GM18861 (cell line): ENCODE measurements at regions not wholly inside any gene's neighbourhood (a gene's known extent, or its start where the extent isn't known, plus 50 kb on each side); places are given as distances from the start of the nearest gene placed in this dataset.
"Not testable (repeated sequence)": the region's sequence is repeated elsewhere in the genome, so short reads cannot be mapped to it uniquely, and the experiment has no call there.

ENCODE experiments used
- ATAC-seq: cut with Tn5 transposase; IDR thresholded peaks from one replicate; pipeline ENCODE4 v1.9.1; 2021; ENCODE audit not compliant: unreplicated experiment

DNA sequence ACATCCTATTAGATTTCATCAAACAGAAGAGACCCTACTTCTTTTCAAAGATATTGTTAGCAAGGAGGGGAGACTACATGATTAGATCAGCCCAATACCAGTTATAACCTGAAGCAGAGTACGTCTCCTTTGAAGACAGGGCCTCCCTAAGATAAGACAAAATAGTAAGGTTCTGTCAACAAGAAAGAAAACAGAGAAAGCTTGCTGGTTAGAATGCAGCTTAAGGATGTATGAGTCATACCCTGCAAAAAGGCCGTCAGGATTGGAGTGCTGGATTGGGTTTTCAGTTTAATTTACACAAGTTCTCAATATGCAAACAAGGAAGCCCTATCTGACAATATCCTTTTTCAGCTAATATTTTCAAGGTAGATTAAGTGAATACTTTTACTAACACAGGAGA is 1581.2 kb upstream of the WWC1 start:
- no peak for ATAC-seq

DNA sequence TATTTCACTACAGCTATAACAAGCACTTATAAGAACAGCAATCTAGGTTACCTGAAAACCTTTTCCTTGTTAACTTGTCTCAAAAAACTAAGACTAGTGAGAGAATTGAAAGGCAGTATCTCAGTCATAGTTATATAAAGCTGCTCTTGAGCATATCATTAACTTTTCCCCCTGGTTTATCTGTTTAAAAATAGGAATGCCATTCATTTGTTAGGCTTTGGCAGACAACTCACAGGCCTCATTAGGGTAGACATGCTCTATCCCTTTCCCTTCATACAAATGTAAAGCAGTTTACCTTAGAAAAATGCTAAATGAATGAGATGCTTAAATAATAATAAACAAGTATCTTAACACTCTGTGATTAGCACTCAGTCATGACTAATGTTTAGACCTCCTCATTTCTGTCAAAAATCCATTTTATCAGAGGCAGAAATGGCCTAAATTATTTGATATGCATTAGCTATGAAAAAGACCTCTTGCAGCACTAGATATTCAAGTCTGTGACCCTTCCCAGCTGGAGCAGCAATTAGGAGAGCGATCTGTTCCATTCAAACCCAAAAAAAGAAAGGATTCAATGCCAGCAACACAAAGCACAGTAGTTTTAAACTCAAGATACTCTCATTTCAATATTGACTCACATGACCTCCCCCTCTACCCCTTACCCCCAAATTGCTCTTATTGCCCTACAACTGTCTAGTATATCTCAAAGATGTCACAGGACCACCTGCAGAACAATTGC is 1578.8 kb upstream of the WWC1 start:
- ATAC-seq, result no peak

DNA sequence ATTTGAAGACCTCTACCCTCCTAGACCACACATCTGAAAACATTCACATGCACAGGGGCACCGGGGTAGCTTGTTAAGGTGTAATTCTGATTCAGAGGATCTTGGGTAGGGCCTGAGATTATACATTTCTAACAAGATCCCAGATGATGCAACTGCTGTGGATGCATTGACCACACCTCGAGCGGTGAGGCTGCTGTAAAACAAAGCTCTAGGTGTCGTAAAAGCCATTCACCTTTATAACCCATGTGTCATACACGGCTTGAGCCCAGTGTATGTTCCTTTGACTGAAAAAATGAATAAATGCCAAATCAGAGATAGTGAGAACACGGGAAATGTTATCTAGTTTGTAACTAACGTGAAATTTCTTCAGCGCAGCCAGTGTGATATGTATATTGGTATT is 1578.2 kb upstream of the WWC1 start:
- no peak for ATAC-seq

DNA sequence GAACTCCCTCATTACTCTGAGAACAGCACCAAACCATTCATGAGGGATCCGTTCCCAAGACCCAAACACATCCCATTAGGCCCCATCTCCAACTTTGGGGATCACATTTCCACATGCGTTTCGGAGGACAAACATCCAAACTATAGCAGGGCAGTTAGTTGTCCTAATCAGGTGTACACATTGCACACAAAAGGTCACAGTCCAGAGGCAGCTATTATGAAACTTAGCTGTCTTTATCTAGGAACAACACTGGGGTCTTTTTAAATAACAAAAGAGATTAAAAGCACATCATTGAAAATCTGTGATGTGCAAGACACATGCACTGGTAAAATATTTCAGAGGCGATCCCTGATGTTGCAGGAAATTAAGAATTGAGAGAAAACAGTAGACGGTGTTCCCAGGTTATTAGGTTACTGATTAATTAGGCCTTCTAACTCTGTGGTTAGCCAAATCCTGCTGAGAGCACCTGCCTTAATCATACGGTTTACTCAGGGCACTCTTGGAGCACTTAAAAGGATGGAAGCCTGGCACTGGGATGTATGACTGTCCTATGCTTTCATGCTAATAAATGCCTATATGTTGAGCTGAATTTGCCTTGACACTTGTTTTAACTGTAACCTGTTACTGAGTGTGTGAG is 1574.5 kb upstream of the WWC1 start:
- ATAC-seq, result no peak

DNA sequence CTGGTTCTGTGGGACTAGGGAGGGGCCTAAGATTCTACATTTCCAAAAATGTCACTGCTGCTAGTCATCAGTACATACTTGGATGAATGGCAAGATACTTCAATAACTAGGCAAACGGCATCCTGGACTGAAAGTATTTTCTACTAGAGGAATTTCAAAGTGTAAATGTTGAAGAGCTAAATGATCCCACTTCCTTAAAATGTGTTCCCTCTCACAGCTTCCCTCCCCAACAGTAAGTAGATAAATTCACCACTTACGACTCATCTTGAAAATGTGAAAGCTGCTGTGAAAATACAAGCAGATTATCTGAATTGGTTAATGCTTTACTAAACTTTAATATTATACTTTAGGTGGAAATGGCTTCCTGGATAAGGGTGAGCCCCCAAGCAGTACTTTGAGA is 1571.5 kb upstream of the WWC1 start:
- ATAC-seq, result no peak

DNA sequence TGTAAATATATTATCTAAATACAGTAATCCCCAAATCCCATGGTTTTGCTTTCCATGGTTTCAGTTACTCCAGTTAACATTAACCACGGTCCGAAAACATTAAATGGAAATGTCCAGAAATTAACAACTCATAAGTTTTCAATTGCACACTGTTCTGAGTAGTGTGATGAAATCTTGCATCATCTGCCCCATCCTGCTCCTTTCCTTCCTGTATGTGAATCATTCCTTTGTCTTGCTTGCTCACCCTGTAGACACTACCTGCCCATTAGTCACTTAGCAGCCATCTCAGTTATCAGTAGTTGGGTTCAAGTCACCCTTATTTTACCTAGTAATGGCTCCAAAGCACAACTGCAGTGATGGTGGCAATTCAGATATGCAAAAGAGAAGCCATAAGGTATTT is 1568.5 kb upstream of the WWC1 start:
- ATAC-seq, result no peak

DNA sequence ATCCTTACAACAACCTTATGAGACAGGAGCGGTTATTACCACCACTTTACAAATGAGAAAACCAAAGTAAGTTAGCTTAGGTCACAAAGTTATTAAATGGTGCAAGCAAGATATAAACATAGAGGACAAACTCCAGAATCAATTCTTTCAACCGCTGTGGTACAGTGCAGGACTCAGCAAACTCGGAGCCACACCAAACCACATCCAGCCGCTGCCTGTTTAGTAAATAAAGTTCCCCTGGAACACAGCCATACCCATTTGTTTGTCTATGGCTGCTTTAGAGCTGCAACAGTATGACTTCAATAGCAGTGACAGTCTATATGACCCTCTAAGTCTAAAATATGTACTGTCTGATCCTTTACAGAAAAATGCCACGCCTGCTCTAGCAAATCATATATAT is 1567.2 kb upstream of the WWC1 start:
- no peak for ATAC-seq

DNA sequence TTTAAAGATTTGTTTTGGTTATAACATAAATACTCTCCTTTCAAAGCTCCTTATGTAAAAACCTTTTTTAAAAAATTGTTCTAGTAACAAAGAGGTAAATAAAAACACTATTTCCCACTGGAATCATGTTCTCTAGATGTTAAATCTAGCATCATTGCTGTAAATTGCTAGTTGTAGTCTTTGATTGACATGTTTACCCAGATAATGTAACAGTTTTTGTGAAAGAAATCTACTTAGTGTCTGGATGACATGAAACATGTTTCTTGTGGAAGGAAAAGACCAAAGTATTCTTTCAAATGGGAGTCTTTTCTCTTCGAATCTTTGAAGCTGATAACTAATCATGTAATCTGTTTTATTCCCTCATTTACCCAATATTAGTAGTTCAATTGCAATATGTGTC is 1565.9 kb upstream of the WWC1 start:
- no peak for ATAC-seq

DNA sequence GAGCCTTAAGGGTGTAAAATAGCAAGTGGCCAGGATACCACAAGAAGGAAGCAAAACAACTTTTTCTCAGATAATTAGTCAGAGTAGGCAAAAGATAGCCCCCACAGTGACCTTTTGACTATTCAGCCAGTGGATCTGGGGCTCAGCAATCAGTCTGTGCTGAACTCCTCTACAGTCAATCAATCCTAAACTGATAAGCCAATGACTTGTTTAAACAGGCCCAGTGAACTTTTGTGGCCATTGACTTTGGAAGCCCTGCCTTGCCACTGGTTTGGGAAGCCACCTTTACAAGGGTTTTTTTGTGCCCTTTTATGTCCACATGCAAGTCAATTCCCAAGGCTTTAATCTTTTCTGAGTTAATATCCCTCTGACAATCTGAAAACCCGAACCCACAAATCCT is 1565.0 kb upstream of the WWC1 start:
- ATAC-seq, result no peak

DNA sequence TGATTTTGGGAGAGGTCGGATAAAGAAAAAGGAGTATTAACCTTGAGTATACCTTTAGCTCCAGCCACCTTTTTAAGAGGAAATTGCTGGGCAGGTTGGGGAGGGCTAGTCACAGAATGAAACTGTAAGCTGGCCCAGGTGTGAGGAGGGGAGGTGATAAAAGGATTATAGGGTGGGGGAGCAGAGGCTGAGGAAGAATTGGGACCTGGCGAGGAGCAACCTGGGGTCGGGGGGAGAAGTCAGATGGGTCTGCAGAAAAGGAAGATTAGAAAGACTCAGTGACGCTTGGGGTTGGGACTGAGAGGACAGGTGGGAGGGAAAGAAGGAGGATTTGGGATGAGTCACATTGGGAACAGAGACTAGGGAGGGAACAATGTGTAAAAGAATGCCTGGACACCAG is 1548.5 kb upstream of the WWC1 start:
- ATAC-seq, result not testable (repeated sequence)

DNA sequence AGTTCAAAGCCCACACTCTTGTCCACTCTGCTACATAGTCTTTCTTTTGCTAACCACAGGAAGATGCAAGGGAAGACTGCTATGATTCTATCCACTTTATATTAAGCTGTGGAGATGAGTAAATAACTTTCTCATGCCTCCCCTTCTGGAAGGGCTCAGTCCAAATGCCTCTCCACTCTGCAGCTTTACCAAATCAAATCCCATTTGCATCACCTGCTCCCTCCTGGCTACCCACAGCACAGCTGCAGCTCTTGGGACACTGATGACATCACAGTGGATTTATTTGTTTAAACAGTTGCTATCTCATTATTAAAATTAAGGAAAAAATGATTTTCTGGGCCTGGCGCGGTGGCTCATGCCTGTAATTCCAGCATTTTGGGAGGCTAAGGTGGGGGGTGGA is 1544.9 kb upstream of the WWC1 start:
- no peak for ATAC-seq

DNA sequence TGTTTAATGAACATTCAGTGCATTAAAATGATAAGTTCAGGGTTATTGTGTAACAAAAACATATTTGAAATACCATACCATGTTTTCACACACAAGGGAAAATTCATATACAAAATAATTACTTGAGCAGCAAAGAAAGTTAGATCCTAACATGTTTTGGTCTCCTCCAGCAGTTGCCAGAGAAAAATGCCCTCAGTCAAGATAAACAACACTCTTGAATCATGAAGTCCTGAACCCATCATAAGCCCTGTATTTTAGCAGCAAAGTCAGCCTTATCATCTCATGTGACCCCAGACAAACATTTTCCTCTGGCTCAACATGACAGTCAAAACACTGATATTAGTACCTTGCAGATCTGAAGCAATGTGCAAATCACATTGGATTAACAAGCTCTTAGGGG is 1541.1 kb upstream of the WWC1 start:
- ATAC-seq, result no peak

DNA sequence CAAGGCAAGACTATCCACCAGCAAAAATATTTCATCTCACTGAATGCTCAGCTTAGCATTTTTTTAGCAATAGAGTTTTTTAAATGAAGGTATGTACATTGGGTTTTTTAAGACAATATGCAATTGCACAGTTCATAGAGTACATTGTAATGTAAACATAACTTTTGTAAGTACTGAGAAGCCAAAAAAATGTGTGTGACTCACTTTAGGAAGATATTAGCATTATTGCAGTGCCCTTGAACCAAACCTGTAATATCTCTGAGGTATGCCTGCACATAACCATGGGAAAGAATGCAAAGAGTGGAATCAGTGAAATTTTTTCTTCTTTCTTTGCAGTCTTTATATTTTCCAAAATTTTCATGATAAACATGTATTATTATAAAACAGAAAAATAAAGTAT is 1533.3 kb upstream of the WWC1 start:
- no peak for ATAC-seq

DNA sequence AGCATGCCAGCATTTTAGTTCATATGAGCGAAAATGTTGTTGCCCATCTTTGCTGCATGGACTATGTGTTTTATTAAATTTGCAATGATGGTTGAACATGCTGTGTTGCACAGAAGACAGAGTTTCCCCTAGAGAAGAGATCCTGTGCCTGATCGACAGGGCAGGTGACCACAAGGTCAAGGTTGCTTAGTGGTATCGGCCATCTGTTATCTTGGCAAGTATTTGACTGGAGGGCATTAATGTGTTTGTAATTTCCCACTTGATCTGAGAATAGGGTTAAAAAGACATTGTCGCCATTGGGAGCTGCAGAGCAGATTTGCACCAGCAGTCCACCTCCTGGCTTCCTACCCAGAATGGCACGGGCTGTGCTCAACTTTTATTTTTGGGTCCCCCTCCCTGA is 1523.6 kb upstream of the WWC1 start:
- ATAC-seq, result no peak

DNA sequence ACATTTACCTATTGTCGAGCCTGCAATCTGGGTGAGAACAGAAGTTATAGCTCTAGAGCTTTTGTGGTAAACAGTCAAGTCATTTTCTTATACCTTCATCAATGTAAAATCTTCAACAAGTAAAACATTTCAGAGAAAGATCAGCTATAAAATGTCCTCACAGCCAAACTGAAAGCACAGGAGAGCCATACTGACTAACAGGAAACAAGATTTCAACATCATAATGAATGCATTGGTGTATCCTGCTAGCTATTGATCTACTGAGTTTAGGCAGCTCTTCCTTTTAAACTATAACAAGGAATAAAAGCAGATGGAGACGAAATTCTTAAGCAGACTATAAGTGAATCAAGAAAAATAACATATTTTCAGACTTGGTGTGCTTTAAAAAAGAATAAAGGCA is 1522.9 kb upstream of the WWC1 start:
- ATAC-seq, result no peak

DNA sequence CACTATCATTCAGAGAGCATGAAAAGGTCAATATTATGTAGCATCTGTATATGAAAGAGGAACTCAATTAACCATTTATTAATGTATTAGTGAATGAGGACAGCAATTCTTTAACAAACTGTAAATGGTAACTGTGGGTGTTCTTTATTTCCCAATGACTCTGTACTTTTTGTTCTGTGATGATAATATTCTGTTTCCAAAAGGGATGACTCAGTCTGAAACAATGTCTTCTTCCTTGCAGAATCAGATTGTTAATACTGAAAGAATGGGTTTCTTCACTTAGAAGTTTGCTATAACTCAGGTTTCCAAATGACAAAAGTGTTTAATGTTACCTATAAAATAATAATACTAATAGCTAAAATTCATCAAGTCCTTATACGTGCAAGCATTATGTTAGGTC is 1518.7 kb upstream of the WWC1 start:
- no peak for ATAC-seq

DNA sequence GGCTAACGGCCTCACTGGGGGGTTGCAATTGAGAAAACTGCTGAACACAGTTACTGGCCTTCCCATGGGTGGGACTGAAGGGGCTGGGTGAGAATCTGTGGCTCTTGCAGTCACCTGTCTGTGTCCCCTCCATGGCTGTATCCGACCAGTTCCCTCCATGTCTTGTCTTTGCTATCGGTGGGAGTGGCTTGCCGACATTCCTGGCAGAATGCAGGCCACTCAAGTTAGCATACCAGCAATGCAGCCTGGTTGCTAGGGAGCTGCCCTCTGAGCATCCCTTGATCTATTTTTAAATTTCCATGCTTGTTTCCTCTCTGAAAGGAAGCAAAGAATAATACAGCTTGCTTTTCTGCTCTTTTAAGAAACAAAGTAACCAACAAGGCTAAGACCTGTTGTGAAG is 1509.7 kb upstream of the WWC1 start:
- no peak for ATAC-seq

DNA sequence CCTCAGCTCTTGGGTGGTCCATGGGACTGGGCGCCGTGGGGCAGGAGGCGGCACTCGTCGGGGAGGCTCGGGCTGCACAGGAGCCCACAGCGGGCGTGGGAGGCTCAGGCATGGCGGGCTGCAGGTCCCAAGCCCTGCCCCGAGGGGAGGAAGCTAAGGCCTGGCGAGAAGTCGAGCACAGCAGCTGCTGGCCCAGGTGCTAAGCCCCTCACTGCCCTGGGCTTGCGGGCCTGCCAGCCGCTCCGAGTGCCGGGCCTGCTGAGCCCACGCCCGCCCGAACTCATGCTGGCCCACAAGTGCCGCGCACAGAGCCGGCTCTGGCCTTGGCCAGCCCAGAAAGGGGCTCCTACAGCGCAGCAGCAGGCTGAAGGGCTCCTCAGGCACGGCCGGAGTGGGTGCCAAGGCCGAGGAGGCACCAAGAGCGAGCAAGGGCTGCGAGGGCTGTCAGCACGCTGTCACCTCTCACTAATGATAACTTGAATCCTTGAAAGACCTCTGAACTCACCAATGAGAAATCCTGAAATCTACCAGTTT is 1506.8 kb upstream of the WWC1 start:
- no peak for ATAC-seq

DNA sequence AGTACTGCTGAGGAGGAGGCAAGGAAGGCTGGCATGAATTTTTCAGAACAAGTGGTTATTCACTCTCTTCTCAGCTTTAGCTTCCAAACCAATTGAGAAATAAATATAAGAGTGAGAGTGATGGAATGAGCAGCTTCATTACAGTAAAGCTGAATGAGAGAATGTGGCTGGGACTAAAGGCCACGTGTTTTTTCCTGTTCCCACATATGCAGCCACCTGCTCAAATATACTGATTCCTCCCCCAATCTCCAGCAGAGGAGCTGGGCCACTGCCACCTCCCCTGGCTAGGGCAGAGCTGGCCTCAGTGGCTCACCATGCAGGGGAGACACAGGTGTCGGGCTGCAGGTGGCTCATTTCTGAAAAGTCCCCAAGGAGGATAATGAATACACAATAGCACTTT is 1505.3 kb upstream of the WWC1 start:
- ATAC-seq, result no peak

DNA sequence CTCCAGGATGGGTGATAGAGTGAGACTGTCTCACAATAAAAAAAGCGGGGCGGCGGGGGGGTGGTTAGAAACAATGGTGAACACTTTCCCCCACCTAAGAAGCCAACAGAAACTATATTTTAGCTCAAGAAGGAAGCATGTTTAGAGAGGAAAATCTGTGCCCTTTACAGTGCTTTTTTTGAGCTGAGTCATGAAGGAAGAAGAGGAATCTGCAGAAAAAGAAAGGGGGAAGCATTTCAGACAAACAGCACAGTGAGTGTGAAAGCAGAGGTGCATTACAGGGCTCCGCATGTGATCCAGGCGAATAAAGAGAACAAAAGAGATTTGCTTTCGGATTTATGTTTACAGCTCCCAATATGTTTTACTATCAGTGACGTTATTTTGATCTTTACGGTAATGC is 1504.6 kb upstream of the WWC1 start:
- ATAC-seq, result no peak

DNA sequence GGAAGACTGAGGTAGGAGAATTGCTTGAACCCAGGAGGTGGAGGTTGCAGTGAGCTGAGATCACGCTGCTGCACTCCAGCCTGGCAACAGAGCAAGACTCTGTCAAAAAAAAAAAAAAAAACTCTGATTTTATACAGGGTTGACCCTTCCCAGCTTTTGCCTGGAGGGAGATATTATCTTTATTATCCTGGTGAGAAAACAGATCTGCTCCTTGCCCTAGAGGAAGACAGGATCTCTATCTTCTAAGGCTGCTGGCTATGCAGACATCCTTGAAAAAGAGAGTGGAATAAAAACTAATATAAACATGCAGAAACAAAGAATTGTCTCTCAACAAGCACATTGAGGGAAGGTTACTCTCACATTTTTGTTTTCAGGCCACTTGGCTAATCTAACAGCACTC is 1503.4 kb upstream of the WWC1 start:
- no peak for ATAC-seq

DNA sequence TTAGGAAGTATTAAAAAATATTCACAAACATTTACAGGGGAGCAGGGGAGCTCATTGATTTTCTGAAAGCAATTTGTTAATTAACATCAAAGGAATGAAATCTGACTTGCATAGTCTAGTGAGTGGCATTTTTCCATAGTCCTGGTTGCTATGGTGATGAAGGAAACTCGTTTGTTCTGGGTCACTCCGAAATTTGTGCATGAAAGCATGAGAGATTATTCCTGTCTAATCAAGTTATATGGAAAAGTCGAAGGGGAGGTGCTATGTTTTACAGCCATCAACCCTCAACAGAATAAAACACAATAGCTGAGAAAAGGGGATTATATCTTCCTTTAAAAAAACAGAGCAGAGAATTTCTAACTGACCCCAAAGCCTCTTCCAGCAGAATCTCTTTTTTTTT is 1495.7 kb upstream of the WWC1 start:
- no peak for ATAC-seq

DNA sequence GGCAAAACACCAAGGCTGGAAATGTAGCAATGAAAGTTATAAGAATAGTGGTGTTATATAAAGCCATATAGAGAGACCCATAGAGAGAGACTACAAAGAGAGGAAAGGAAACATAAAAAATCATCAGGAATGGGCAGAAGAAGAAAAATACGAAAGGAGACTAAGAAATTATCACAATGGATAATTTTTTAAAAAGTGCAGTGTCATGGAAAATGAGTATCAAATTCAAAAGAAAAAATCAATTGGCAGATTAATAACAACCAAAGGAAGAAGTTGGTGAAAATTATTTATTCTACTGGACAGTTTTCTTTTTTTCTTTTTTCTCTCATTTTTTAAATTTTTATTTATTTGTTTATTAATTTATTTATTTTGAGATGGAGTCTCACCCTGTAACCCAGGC is 1488.4 kb upstream of the WWC1 start:
- no peak for ATAC-seq
